WERI-Rb-1 (cell line): ENCODE measurements at regions not wholly inside any gene's neighbourhood (a gene's known extent, or its start where the extent isn't known, plus 50 kb on each side); places are given as distances from the start of the nearest gene placed in this dataset.

Experiments
- DNase-seq: peaks from one replicate; pipeline ENCODE4 v3.0.0-alpha.2; 2020
- H3K27ac ChIP-seq: fragments of 250-450 bp; sonication (Bioruptor Pico); 2 replicates; pipeline ENCODE4 v1.5.1; 2020; ENCODE audit warnings: mild to moderate bottlenecking, moderate library complexity
- H3K27me3 ChIP-seq: fragments of 250-450 bp; sonication (Bioruptor Pico); 2 replicates; pipeline ENCODE4 v1.5.1; 2021; ENCODE audit warnings: mild to moderate bottlenecking, low read depth, moderate library complexity; ENCODE audit not compliant: insufficient read depth, severe bottlenecking
- H3K36me3 ChIP-seq: fragments of 250-450 bp; sonication (Bioruptor Pico); 2 replicates; pipeline ENCODE4 v1.5.1; 2020; ENCODE audit warnings: mild to moderate bottlenecking, moderate library complexity
- H3K4me3 ChIP-seq: 2 replicates; pipeline ENCODE4 v1.5.1; 2011; ENCODE audit warnings: low read depth, mild to moderate bottlenecking, control low read depth, low read length
- H3K9me3 ChIP-seq: fragments of 250-450 bp; sonication (Bioruptor Pico); 2 replicates; pipeline ENCODE4 v1.5.1; 2021; ENCODE audit warnings: mild to moderate bottlenecking, moderate library complexity; ENCODE audit not compliant: severe bottlenecking
- CTCF ChIP-seq: IDR thresholded peaks from 2 replicates; pipeline ENCODE4 v1.5.1; 2011; ENCODE audit warnings: low read depth, mild to moderate bottlenecking, control low read depth, inconsistent platforms, low read length

DNA sequence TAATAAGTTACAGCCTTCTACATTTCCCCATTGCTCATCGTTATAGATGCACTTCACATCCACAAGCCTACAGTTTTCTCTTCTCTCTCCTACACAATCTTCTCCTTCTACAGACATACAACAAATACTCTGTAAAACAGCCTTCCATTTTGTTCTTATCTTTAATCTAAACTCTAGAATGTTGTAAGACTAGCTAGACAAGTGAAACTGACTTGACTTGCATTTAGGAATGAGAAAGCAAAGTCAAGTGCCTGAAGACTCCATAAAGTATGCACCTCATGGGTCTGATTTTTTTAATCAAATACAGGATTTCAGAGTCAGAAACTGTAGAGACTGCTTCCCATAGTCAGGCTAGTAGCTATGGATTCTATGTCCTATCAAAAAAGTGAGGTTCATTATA, 190.3 kb downstream of the KLHL28 start:
- no peak for TF ChIP-seq CTCF
- no peaks in the 10 kb centered on the region for H3K36me3 ChIP-seq
- no peak for DNase-seq
- no peaks in the 10 kb centered on the region for H3K9me3 ChIP-seq
- H3K4me3 ChIP-seq: no peak overlapping the region
- H3K27ac ChIP-seq: no peak overlapping the region
- peaks cover 58% of the 10 kb centered on the region for H3K27me3 ChIP-seq

GRCh38 chr14:44770201-44770600, 191.5 kb downstream of the KLHL28 start:
- Histone ChIP-seq H3K36me3 (no peaks in the 10 kb centered on the region), H3K27me3 (peaks cover 59% of the 10 kb centered on the region), H3K9me3 (no peaks in the 10 kb centered on the region), H3K27ac (no peak overlapping the region), H3K4me3 (no peak overlapping the region)
- no peak for DNase-seq
- no peak for TF ChIP-seq CTCF

- DNase-seq: no peak
- TF ChIP-seq CTCF: no peak
- no peaks in the 10 kb centered on the region for H3K36me3 ChIP-seq
- H3K27ac ChIP-seq: no peak overlapping the region
- no peak overlapping the region for H3K4me3 ChIP-seq
- H3K27me3 ChIP-seq: peaks cover 60% of the 10 kb centered on the region
- no peaks in the 10 kb centered on the region for H3K9me3 ChIP-seq
These were observed 192.8 kb downstream of the KLHL28 start for GRCh38 chr14:44768935-44769334.

GRCh38 chr14:44767646-44768173, 194.0 kb downstream of the KLHL28 start:
- Histone ChIP-seq H3K4me3 (no peak overlapping the region), H3K36me3 (no peaks in the 10 kb centered on the region), H3K27me3 (peaks cover 60% of the 10 kb centered on the region), H3K9me3 (no peaks in the 10 kb centered on the region), H3K27ac (no peak overlapping the region)
- TF ChIP-seq CTCF: no peak
- DNase-seq: no peak

DNA sequence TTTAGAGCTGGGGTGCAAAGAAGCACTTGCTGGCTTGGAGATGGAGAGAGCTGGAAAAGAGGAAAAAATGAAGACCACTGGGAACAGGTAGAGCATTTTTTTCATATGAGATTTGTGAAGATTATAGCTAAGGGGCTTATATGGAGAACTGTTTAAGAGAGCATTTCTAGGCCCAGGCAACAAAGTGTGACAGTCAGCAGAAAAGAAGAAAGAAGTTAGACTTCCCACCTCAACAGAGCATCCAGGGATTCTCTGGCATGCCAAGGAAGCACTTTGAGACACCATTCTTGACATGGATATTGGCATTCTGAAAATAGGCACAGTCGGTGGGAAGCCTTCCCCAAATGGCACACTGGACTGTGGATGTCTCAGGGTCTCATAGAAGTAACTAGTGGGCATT, 195.5 kb downstream of the KLHL28 start:
- Histone ChIP-seq H3K27ac (no peak overlapping the region), H3K9me3 (no peaks in the 10 kb centered on the region), H3K4me3 (no peak overlapping the region), H3K36me3 (no peaks in the 10 kb centered on the region), H3K27me3 (peaks cover 70% of the 10 kb centered on the region)
- DNase-seq: no peak
- no peak for TF ChIP-seq CTCF

DNA sequence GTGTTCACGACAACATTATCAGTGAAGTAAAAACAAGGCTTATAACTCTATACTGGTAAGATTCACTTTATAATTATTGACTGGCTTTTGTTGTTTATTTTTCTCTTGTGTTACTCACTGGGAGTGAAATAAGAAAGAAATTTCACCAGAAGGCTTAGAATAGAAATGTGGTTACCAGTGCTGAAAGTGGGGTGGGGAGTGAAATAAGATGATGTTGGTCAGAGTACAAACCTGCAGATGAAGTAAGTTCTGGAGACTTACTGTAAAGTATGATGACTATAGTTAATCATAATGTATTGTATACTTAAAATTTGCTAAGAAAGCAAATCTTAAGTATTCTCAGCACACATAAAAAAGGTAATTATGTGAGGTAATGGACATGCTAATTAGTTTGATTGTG, 198.4 kb downstream of the KLHL28 start:
- H3K4me3 ChIP-seq: no peak overlapping the region
- H3K9me3 ChIP-seq: no peaks in the 10 kb centered on the region
- TF ChIP-seq CTCF: no peak
- H3K36me3 ChIP-seq: no peaks in the 10 kb centered on the region
- no peak for DNase-seq
- H3K27me3 ChIP-seq: peaks cover 56% of the 10 kb centered on the region
- no peak overlapping the region for H3K27ac ChIP-seq
